ENCODE measurements at regions not wholly inside any gene's neighbourhood (a gene's known extent, or its start where the extent isn't known, plus 50 kb on each side); places are given as distances from the start of the nearest gene placed in this dataset.

- TF ChIP-seq CTCF (IDR thresholded peaks at IDR 0.05) = no peak
- TF ChIP-seq ZFX (IDR thresholded peaks at IDR 0.05; ENCODE audit: borderline replicate concordance) = no peak
Observed at GRCh38 chr10:83963446-83963845, 175.9 kb upstream of the GHITM start.
